Neural cell (in vitro differentiated cells): ENCODE measurements at regions not wholly inside any gene's neighbourhood (a gene's known extent, or its start where the extent isn't known, plus 50 kb on each side); places are given as distances from the start of the nearest gene placed in this dataset.

Experiments
- H2AFZ ChIP-seq: fragments of 200-600, 300-800 bp; sonication (generic), shearing (Covaris generic); 2 replicates; pipeline ENCODE4 v1.6.0; 2014; ENCODE audit warnings: low read depth, mild to moderate bottlenecking, antibody characterized with exemption, low read length, moderate library complexity
- H3F3A ChIP-seq: fragments of 200-600 bp; shearing (Covaris generic); 2 replicates; pipeline ENCODE4 v1.6.1; 2016; ENCODE audit warnings: mild to moderate bottlenecking, moderate library complexity, mixed read lengths, antibody characterized with exemption, low read length; ENCODE audit not compliant: insufficient read depth, poor library complexity, severe bottlenecking
- H3K27ac ChIP-seq: fragments of 200-600, 300-800 bp; sonication (generic), shearing (Covaris generic); 2 replicates; pipeline ENCODE4 v1.5.1; 2014; ENCODE audit warnings: mild to moderate bottlenecking, low read length, moderate library complexity
- H3K27me3 ChIP-seq: fragments of 300-800, 200-600 bp; sonication (generic), shearing (Covaris generic); 2 replicates; pipeline ENCODE4 v1.6.0; 2014; ENCODE audit warnings: mild to moderate bottlenecking, low read depth, low read length, moderate library complexity; ENCODE audit not compliant: insufficient read depth
- H3K36me3 ChIP-seq: fragments of 300-800, 200-600 bp; sonication (generic), shearing (Covaris generic); 2 replicates; pipeline ENCODE4 v1.5.1; 2014; ENCODE audit warnings: mild to moderate bottlenecking, antibody characterized with exemption, low read length, moderate library complexity; ENCODE audit not compliant: insufficient read depth
- H3K4me2 ChIP-seq: fragments of 300-800, 200-600 bp; sonication (generic), shearing (Covaris generic); 2 replicates; pipeline ENCODE4 v1.6.0; 2014; ENCODE audit warnings: mild to moderate bottlenecking, low read length
- H3K4me3 ChIP-seq: fragments of 300-800, 200-600 bp; sonication (generic), shearing (Covaris generic); 2 replicates; pipeline ENCODE4 v1.5.1; 2014; ENCODE audit warnings: mild to moderate bottlenecking, low read length, moderate library complexity
- H3K79me2 ChIP-seq: fragments of 200-600 bp; shearing (Covaris generic); replicated peaks from 2 replicates; pipeline ENCODE4 v1.6.0; 2014; ENCODE audit warnings: mild to moderate bottlenecking, low read length, moderate library complexity; ENCODE audit not compliant: insufficient read depth
- H3K9ac ChIP-seq: fragments of 300-800, 200-600 bp; sonication (generic), shearing (Covaris generic); 2 replicates; pipeline ENCODE4 v1.6.1; 2016; ENCODE audit warnings: mild to moderate bottlenecking, low read length, mixed read lengths
- H3K9me2 ChIP-seq: fragments of 200-600 bp; shearing (Covaris generic); 2 replicates; pipeline ENCODE4 v1.6.1; 2016; ENCODE audit warnings: mild to moderate bottlenecking, low read length, mixed read lengths; ENCODE audit not compliant: insufficient read depth
- H3K9me3 ChIP-seq: fragments of 200-600, 300-800 bp; sonication (generic), shearing (Covaris generic); 2 replicates; pipeline ENCODE4 v1.6.1; 2016; ENCODE audit warnings: mild to moderate bottlenecking, mixed run types, low read length, moderate library complexity, mixed read lengths
- H4K20me1 ChIP-seq: fragments of 200-600 bp; shearing (Covaris generic); 2 replicates; pipeline ENCODE4 v1.6.1; 2016; ENCODE audit warnings: mild to moderate bottlenecking, mixed run types; ENCODE audit not compliant: insufficient read depth
- CTCF ChIP-seq: fragments of 450-650 bp; IDR thresholded peaks from 2 replicates; pipeline ENCODE4 v1.5.1; 2014; ENCODE audit warnings: antibody characterized with exemption, mild to moderate bottlenecking, moderate library complexity; ENCODE audit not compliant: poor library complexity, severe bottlenecking
- EP300 ChIP-seq: fragments of 450-650 bp; conservative IDR thresholded peaks from 2 replicates; pipeline ENCODE4 v1.6.1; 2014; ENCODE audit warnings: antibody characterized with exemption, mild to moderate bottlenecking, moderate library complexity; ENCODE audit not compliant: poor library complexity, severe bottlenecking
- EZH2 ChIP-seq: fragments of 200-600, 300-800 bp; shearing (Covaris generic), sonication (generic); IDR thresholded peaks from 2 replicates; pipeline ENCODE4 v1.6.1; 2014; ENCODE audit warnings: antibody characterized with exemption, low read length, borderline replicate concordance, mild to moderate bottlenecking; ENCODE audit not compliant: insufficient read depth, poor library complexity, severe bottlenecking
- MXI1 ChIP-seq: fragments of 450-650 bp; conservative IDR thresholded peaks from 2 replicates; pipeline ENCODE4 v1.6.1; 2014; ENCODE audit warnings: antibody characterized with exemption, mild to moderate bottlenecking; ENCODE audit not compliant: poor library complexity, severe bottlenecking
- POLR2AphosphoS5 ChIP-seq: IDR thresholded peaks from 2 replicates; pipeline ENCODE4 v1.6.1; 2012
- RAD21 ChIP-seq: fragments of 450-650 bp; conservative IDR thresholded peaks from 2 replicates; pipeline ENCODE4 v1.6.1; 2014; ENCODE audit warnings: antibody characterized with exemption, mild to moderate bottlenecking, moderate library complexity
- REST ChIP-seq: IDR thresholded peaks from 2 replicates; pipeline ENCODE4 v1.6.1; 2012; ENCODE audit warnings: borderline replicate concordance
- SMC3 ChIP-seq: fragments of 450-650 bp; conservative IDR thresholded peaks from 2 replicates; pipeline ENCODE4 v1.6.1; 2014; ENCODE audit warnings: antibody characterized with exemption, mild to moderate bottlenecking, moderate library complexity; ENCODE audit not compliant: poor library complexity
- TAF1 ChIP-seq: IDR thresholded peaks from 2 replicates; pipeline ENCODE4 v1.6.1; 2012; ENCODE audit warnings: low read depth

GRCh38 chr3:164737174-164737573, 341.1 kb downstream of the SI start:
- H3K9me3 ChIP-seq, result no peaks in the 10 kb centered on the region
- no peaks in the 10 kb centered on the region for H3K9me2 ChIP-seq
- no peak overlapping the region for H3K4me3 ChIP-seq
- no peaks in the 10 kb centered on the region for H3K79me2 ChIP-seq
- no peak overlapping the region for H3K27ac ChIP-seq
- TF ChIP-seq RAD21 (no peak), POLR2AphosphoS5 (no peak), TAF1 (no peak), EP300 (no peak), MXI1 (no peak), SMC3 (no peak), REST (no peak), CTCF (no peak)
- H3K36me3 ChIP-seq, result no peaks in the 10 kb centered on the region
- no peaks in the 10 kb centered on the region for H3F3A ChIP-seq
- no peaks in the 10 kb centered on the region for H3K27me3 ChIP-seq
- no peak overlapping the region for H2AFZ ChIP-seq
- no peak overlapping the region for H3K4me2 ChIP-seq
- H3K9ac ChIP-seq, result no peak overlapping the region
- H4K20me1 ChIP-seq, result no peaks in the 10 kb centered on the region

- Histone ChIP-seq H3K9ac (no peak overlapping the region), H3K9me3 (no peaks in the 10 kb centered on the region), H4K20me1 (no peaks in the 10 kb centered on the region), H3F3A (peaks cover 6% of the 10 kb centered on the region), H3K27ac (no peak overlapping the region), H3K36me3 (no peaks in the 10 kb centered on the region), H3K79me2 (no peaks in the 10 kb centered on the region), H3K9me2 (no peaks in the 10 kb centered on the region), H2AFZ (no peak overlapping the region), H3K4me3 (no peak overlapping the region), H3K4me2 (no peak overlapping the region), H3K27me3 (no peaks in the 10 kb centered on the region)
- no peak for TF ChIP-seq EP300
- TF ChIP-seq EZH2, result no peak
- TF ChIP-seq RAD21, result no peak
- TF ChIP-seq POLR2AphosphoS5, result no peak
- TF ChIP-seq CTCF, result no peak
- no peak for TF ChIP-seq MXI1
Measured at GRCh38 chr3:164732166-164732565, 346.1 kb downstream of the SI start.
